Sigmoid colon (tissue), 6 donors: ENCODE measurements at regions not wholly inside any gene's neighbourhood (a gene's known extent, or its start where the extent isn't known, plus 50 kb on each side); places are given as distances from the start of the nearest gene placed in this dataset.
"Not testable (repeated sequence)": the region's sequence is repeated elsewhere in the genome, so short reads cannot be mapped to it uniquely, and the experiment has no call there.

Experiments used
- DNase-seq: peaks from one replicate; pipeline ENCODE4 v3.0.0-alpha.2; 2019
- H3K27ac ChIP-seq, 4 donors: fragments of 200-600 bp; sonication (generic); one replicate each; pipeline ENCODE4 v1.5.1; 2016 to 2019; ENCODE audit warnings: mild to moderate bottlenecking in 1 of 4
- H3K27me3 ChIP-seq, 3 donors: fragments of 200-600 bp; sonication (generic); one replicate each; pipeline ENCODE4 v1.5.1; 2019; ENCODE audit warnings: mild to moderate bottlenecking in 1 of 3
- H3K36me3 ChIP-seq, 4 donors: fragments of 200-600 bp; sonication (generic); one replicate each; pipeline ENCODE4 v1.5.1; 2016 to 2019
- H3K4me1 ChIP-seq, 4 donors: fragments of 200-600 bp; sonication (generic); one replicate each; pipeline ENCODE4 v1.5.1; 2017 to 2019
- H3K4me3 ChIP-seq, 4 donors: fragments of 200-600 bp; sonication (generic); one replicate each; pipeline ENCODE4 v1.5.1; 2017 to 2019; ENCODE audit warnings: mild to moderate bottlenecking in 2 of 4, moderate library complexity in 1 of 4
- H3K9me3 ChIP-seq, 4 donors: fragments of 200-600 bp in 3 of 4; sonication (generic) in 3 of 4; one replicate each; pipeline versions ENCODE4 v1.5.1 to v1.6.1; 2013 to 2019
- EP300 ChIP-seq, 4 donors: sonication (generic); formaldehyde crosslinking; IDR thresholded peaks; one replicate each; pipeline ENCODE4 v1.6.1; 2017; ENCODE audit warnings: antibody characterized with exemption in 4 of 4
- POLR2A ChIP-seq, 2 donors: fragments of 450-650 bp; IDR thresholded peaks; one replicate each; pipeline ENCODE4 v1.6.1; 2016; ENCODE audit warnings: antibody characterized with exemption in 2 of 2, mild to moderate bottlenecking in 2 of 2, moderate library complexity in 2 of 2
- POLR2AphosphoS5 ChIP-seq, 4 donors: sonication (generic); formaldehyde crosslinking; IDR thresholded peaks; one replicate each; pipeline ENCODE4 v1.6.1; 2017; ENCODE audit warnings: antibody characterized with exemption in 4 of 4
- WGBS, 2 donors: extraction: QIAGEN DNeasy Blood & Tissue Kit; methylation state at CpG; one replicate each; pipeline ENCODE4 v1.1.7; 2013; 5-methylcytosine and 5-hydroxymethylcytosine counted together
- intact Hi-C: fragments of 100-400 bp; cut with DNase I; formaldehyde crosslinking; loops from one replicate; pipeline ENCODE4 v1.15.1; 2023
- TF ChIP-seq, protein P1 (sequence below), 4 experiments: fragments of 450-650 bp in 3 of 4; fragments of 200-600 bp in 1 of 4; IDR thresholded peaks; one replicate each; pipeline ENCODE4 v1.5.1; 2016 to 2019; ENCODE audit warnings: antibody characterized with exemption in 4 of 4, mild to moderate bottlenecking in 3 of 4, moderate library complexity in 2 of 4
- donor health status: healthy with polysubstance abuse.
- donor health status: healthy.

DNA sequence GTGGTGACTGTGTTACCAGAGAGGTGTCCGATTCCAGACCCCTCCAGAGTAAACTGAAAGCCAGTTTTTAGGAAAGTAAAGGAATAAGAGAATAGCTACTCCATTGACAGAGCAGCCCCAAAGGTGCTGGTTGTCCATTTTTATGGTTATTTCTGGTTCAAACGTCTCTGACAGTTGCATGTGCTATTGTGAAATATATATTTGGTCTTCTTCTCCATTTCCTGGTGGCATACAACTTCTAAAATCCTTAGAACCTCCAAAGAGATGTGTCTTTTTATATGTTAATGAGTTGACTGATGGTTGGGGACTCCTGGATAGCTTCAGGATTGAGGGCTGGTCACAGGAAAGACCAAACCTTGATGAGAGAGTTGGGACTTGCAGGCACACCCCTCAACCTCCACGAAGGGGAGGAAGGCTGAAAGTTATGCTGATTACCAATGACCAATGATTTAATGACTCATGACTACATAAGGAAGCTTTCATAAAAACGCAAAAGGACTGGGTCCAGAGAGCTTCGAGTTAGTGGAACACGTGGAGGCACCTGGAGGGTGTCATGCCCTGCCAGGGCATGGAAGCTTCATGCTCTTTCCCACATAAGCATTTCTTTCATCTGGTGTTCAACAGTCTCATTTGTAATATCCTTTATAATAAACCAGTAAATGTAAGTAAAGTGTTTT is 100.7 kb downstream of the SLC16A1 start:
- WGBS, 2 donors, result 48 to 61% methylated on average over 6 of the region's 6 CpGs
- intact Hi-C loops, result no loop called here
- Histone ChIP-seq H3K4me1 (peaks cover 0 to under 1% (median 0%) of the 10 kb centered on the region in 4 donors), H3K9me3 (no peaks in the 10 kb centered on the region), H3K36me3 (no peaks in the 10 kb centered on the region), H3K4me3 (peak overlapping the region in 1 of 4 donors; percentile 36), H3K27ac (no peak overlapping the region), H3K27me3 (peaks cover 9 to 22% (median 10%) of the 10 kb centered on the region in 3 donors)
- no peak for TF ChIP-seq POLR2AphosphoS5 (IDR thresholded peaks at IDR 0.05)
- TF ChIP-seq, protein P1, sequence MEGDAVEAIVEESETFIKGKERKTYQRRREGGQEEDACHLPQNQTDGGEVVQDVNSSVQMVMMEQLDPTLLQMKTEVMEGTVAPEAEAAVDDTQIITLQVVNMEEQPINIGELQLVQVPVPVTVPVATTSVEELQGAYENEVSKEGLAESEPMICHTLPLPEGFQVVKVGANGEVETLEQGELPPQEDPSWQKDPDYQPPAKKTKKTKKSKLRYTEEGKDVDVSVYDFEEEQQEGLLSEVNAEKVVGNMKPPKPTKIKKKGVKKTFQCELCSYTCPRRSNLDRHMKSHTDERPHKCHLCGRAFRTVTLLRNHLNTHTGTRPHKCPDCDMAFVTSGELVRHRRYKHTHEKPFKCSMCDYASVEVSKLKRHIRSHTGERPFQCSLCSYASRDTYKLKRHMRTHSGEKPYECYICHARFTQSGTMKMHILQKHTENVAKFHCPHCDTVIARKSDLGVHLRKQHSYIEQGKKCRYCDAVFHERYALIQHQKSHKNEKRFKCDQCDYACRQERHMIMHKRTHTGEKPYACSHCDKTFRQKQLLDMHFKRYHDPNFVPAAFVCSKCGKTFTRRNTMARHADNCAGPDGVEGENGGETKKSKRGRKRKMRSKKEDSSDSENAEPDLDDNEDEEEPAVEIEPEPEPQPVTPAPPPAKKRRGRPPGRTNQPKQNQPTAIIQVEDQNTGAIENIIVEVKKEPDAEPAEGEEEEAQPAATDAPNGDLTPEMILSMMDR (IDR thresholded peaks at IDR 0.05), result no peak
- no peak for TF ChIP-seq EP300 (IDR thresholded peaks at IDR 0.05)
- TF ChIP-seq POLR2A (IDR thresholded peaks at IDR 0.05), result no peak
- DNase-seq, result no peak

GRCh38 chr1:112854368-112854984 is 101.5 kb downstream of the SLC16A1 start:
- WGBS, 2 donors, result 35 to 54% methylated on average over 45 of the region's 45 CpGs
- not testable (repeated sequence) for DNase-seq

DNA sequence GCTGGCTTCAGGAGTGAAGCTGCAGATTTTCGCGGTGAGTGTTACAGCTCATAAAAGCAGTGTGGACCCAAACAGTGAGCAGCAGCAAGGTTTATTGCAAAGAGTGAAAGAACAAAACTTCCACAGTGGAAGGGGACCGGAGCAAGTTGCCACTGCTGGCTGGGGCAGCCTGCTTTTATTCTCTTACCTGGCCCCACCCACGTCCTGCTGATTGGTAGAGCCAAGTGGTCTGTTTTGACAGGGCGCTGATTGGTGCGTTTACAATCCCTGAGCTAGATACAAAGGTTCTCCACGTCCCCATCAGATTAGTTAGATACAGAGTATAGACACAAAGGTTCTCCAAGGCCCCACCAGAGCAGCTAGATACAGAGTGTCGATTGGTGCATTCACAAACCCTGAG is 102.1 kb downstream of the SLC16A1 start:
- intact Hi-C loops, result not testable (repeated sequence)
- 92 to 95% methylated on average over 6 to 7 of the region's 8 CpGs for WGBS, 2 donors
- peaks cover 21 to 36% (median 22%) of the 10 kb centered on the region in 3 donors for H3K27me3 ChIP-seq

More at GRCh38 chr1:112854368-112854984, 101.5 kb downstream of the SLC16A1 start:
- Histone ChIP-seq H3K27me3 (peaks cover 17 to 30% (median 18%) of the 10 kb centered on the region in 3 donors), H3K4me3 (peak overlapping the region in 3 of 4 donors; percentile 22 to 36 (median 29))
- H3K9me3 ChIP-seq, intact Hi-C loops, H3K36me3 ChIP-seq, H3K4me1 ChIP-seq, H3K27ac ChIP-seq: not testable (repeated sequence)

DNA sequence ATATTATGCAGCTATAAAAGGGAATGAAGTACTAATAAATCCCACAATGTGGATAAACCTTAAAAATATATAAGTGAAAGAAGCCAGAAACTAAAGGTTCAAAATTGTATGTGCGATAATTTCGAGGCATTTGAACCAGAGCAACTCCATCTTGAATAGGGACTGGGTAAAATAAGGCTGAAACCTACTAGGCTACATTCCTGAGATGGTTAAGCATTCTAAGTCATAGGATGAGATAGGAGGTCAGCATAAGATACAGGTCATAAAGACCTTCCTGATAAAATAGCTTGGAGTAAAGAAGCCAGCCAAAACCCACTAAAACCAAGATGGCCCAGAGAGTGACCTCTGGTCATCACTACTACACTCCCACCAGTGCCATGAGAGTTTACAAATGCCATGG is 103.1 kb downstream of the SLC16A1 start:
- Histone ChIP-seq H3K27ac (no peak overlapping the region), H3K4me1 (peaks cover 0 to 12% (median 9%) of the 10 kb centered on the region in 4 donors), H3K36me3 (no peaks in the 10 kb centered on the region), H3K4me3 (no peak overlapping the region), H3K27me3 (peaks cover 21 to 44% (median 22%) of the 10 kb centered on the region in 3 donors), H3K9me3 (no peaks in the 10 kb centered on the region)
- no peak for DNase-seq
- 96 to 97% methylated on average over 2 of the region's 2 CpGs for WGBS, 2 donors
- TF ChIP-seq POLR2AphosphoS5 (IDR thresholded peaks at IDR 0.05), result no peak
- TF ChIP-seq POLR2A (IDR thresholded peaks at IDR 0.05), result no peak
- no peak for TF ChIP-seq EP300 (IDR thresholded peaks at IDR 0.05)
- TF ChIP-seq, protein P1 (IDR thresholded peaks at IDR 0.05), result no peak
- intact Hi-C loops, result no loop called here

More for the DNA sequence above, 102.1 kb downstream of the SLC16A1 start:
- not testable (repeated sequence) for H3K4me3 ChIP-seq, DNase-seq, H3K36me3 ChIP-seq, H3K9me3 ChIP-seq, H3K27ac ChIP-seq
- H3K4me1 ChIP-seq, result peaks cover 0 to 12% (median 9%) of the 10 kb centered on the region in 4 donors

GRCh38 chr1:112852276-112852675 is 103.7 kb downstream of the SLC16A1 start:
- no peak for TF ChIP-seq POLR2AphosphoS5 (IDR thresholded peaks at IDR 0.05)
- H3K36me3 ChIP-seq, result no peaks in the 10 kb centered on the region
- peaks cover 21 to 44% (median 22%) of the 10 kb centered on the region in 3 donors for H3K27me3 ChIP-seq
- H3K4me3 ChIP-seq, result no peak overlapping the region
- H3K27ac ChIP-seq, result no peak overlapping the region
- DNase-seq, result no peak
- peaks cover 0 to 12% (median 9%) of the 10 kb centered on the region in 4 donors for H3K4me1 ChIP-seq
- 62 to 87% methylated on average over 10 of the region's 10 CpGs for WGBS, 2 donors
- intact Hi-C loops, result no loop called here
- no peaks in the 10 kb centered on the region for H3K9me3 ChIP-seq

GRCh38 chr1:112850034-112850757 is 105.8 kb downstream of the SLC16A1 start:
- no peak for TF ChIP-seq POLR2A (IDR thresholded peaks at IDR 0.05)
- no peak for TF ChIP-seq EP300 (IDR thresholded peaks at IDR 0.05)
- no peak for TF ChIP-seq POLR2AphosphoS5 (IDR thresholded peaks at IDR 0.05)
- TF ChIP-seq, protein P1 (IDR thresholded peaks at IDR 0.05), result no peak
- Histone ChIP-seq H3K9me3 (no peaks in the 10 kb centered on the region), H3K27ac (no peak overlapping the region), H3K4me1 (peaks cover 0 to 12% (median 9%) of the 10 kb centered on the region in 4 donors), H3K4me3 (peak overlapping the region in 3 of 4 donors; percentile 19 to 48 (median 40)), H3K36me3 (no peaks in the 10 kb centered on the region), H3K27me3 (peaks cover 20 to 44% (median 22%) of the 10 kb centered on the region in 3 donors)
- intact Hi-C loops, result no loop called here
- 41 to 45% methylated on average over 40 of the region's 40 CpGs for WGBS, 2 donors
- DNase-seq, result peak; percentile 55
